GM12891 (cell line): ENCODE measurements at regions not wholly inside any gene's neighbourhood (a gene's known extent, or its start where the extent isn't known, plus 50 kb on each side); places are given as distances from the start of the nearest gene placed in this dataset.
"Not testable (repeated sequence)": the region's sequence is repeated elsewhere in the genome, so short reads cannot be mapped to it uniquely, and the experiment has no call there.

ENCODE experiments used
- DNase-seq: peaks from one replicate; pipeline ENCODE4 v3.0.0; 2011; ENCODE audit warnings: low spot score; ENCODE audit not compliant: insufficient read length
- FAIRE-seq: peaks from 2 replicates; lab custom pipeline; 2011; peaks lifted over from hg19 to GRCh38; lab: Jason Lieb, UNC
- PAX5 ChIP-seq: IDR thresholded peaks from 2 replicates; pipeline ENCODE4 v1.6.1; 2011; ENCODE audit warnings: low read length, moderate library complexity, mild to moderate bottlenecking; ENCODE audit not compliant: insufficient read depth, severe bottlenecking
- POLR2A ChIP-seq: IDR thresholded peaks from 2 replicates; pipeline ENCODE4 v1.6.1; 2011; ENCODE audit warnings: low read depth, low read length, control low read depth
- POLR2AphosphoS5 ChIP-seq: IDR thresholded peaks from 2 replicates; pipeline ENCODE4 v1.6.1; 2011; ENCODE audit warnings: low read depth, low read length, control low read depth
- POU2F2 ChIP-seq: IDR thresholded peaks from 2 replicates; pipeline ENCODE4 v1.6.1; 2011; ENCODE audit warnings: low read depth, mild to moderate bottlenecking, control low read depth, low read length, moderate library complexity
- SPI1 ChIP-seq: IDR thresholded peaks from 2 replicates; pipeline ENCODE4 v1.6.1; 2011; ENCODE audit warnings: low read depth, low read length, control low read depth
- TAF1 ChIP-seq: IDR thresholded peaks from 2 replicates; pipeline ENCODE4 v1.6.1; 2011; ENCODE audit warnings: low read depth, low read length, control low read depth

DNA sequence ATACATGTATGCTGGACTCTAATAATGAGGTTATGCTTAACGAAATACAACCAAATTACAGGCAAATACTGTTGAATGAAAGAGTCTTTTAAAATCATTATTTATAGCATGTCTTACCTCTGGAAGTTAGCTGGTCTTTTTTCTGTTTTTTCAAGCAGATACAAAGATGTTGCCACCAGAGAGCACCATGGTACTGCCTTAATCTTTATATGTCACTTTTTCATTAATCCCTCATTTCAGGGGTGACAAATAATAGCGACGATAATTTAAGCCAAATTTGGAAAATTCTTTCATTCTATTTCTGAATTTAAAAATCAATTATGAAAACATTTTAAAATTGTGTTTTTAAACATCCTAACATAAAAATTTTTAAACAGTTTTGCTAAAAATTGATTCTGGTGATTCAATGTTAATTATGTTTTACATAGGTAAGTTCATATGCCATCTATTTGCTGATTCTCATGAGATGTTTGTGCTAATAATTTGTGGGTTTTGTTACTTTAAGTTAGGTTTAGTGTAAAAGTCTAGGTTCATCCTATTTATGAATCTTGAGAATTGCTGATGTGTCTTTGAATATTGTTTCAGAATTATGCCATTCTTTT is 379.3 kb upstream of the SGCG start:
- no peak for TF ChIP-seq POLR2AphosphoS5
- TF ChIP-seq SPI1, result no peak
- no peak for TF ChIP-seq POLR2A
- no peak for TF ChIP-seq TAF1
- no peak for TF ChIP-seq POU2F2
- TF ChIP-seq PAX5, result no peak
- FAIRE-seq, result no peak
- no peak for DNase-seq

DNA sequence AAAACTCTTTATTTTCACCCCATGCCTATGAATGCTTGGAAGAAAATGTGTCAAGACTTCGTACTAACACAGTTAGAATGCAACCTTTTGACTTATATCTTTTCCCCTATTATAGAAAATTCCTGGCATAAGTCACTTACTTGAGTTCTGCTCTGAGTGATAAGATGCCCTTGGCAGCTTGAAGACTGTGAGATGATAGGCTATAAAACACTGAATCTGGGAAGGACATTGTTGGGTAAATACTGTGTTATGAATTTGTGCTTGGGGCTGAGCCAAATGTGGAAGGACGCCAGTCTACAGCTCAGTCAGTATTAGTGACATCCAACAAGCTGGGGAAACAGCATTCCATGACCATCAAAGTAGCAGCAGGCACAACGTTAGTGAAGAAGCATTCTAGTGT is 368.0 kb upstream of the SGCG start:
- DNase-seq (no peak), FAIRE-seq (no peak)
- TF ChIP-seq SPI1 (no peak), TAF1 (no peak), POLR2A (no peak), POU2F2 (no peak), PAX5 (no peak)

GRCh38 chr13:22813531-22814377 is 367.0 kb upstream of the SGCG start:
- not testable (repeated sequence) for FAIRE-seq, DNase-seq

- DNase-seq, FAIRE-seq: not testable (repeated sequence)
These were observed 366.3 kb upstream of the SGCG start for GRCh38 chr13:22814433-22814832.

DNA sequence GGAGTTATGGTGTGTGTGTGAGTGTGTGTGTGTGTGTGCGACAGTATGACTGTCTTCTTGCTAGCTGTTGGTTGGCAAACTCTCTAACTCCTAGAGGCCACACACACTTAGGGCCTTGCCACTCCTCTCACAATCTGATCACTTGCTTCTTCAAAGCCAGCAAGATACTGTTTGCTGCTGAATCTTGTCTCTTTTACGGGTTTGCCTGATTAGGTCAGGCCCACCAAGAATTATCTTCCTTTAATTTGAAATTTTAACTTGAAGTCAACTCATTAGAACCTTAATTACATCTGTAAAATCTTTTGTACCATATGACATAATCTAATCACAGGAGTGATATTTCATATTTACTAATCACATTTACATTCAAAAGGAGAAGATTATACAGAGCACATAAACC is 359.2 kb upstream of the SGCG start:
- FAIRE-seq, result no peak
- TF ChIP-seq POLR2AphosphoS5 (no peak), SPI1 (no peak), POLR2A (no peak), TAF1 (no peak), PAX5 (no peak), POU2F2 (no peak)
- no peak for DNase-seq

DNA sequence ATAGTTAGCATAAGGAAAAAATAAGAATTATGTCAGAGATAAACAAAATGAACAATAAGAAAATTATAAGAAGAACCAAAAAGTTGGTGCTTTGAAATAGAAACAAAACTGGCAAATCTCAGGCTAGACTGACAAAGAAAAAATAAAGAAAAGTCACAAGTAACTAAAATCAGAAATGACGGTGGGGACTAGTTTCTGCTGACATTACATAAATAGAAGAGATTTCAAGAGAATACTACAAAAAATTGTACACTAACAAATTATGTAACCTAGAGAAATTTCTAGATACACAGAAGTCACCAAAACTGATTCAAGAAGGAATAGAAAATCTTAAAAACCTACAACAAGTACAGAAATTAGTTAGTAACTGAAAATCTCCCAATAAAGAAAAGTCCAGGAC is 355.6 kb upstream of the SGCG start:
- TF ChIP-seq POLR2A (no peak), TAF1 (no peak), PAX5 (no peak), POU2F2 (no peak), POLR2AphosphoS5 (no peak), SPI1 (no peak)
- no peak for DNase-seq
- FAIRE-seq, result no peak

GRCh38 chr13:22828081-22828480 is 352.7 kb upstream of the SGCG start:
- no peak for TF ChIP-seq POLR2AphosphoS5
- no peak for TF ChIP-seq POU2F2
- no peak for TF ChIP-seq SPI1
- TF ChIP-seq PAX5, result no peak
- TF ChIP-seq TAF1, result no peak
- no peak for TF ChIP-seq POLR2A
- DNase-seq (no peak), FAIRE-seq (no peak)

- no peak for DNase-seq
- TF ChIP-seq POLR2AphosphoS5 (no peak), PAX5 (no peak), POLR2A (no peak), POU2F2 (no peak), TAF1 (no peak), SPI1 (no peak)
- FAIRE-seq, result no peak
These were observed 344.3 kb upstream of the SGCG start for GRCh38 chr13:22836475-22836874.

- DNase-seq, result no peak
- TF ChIP-seq POU2F2, result no peak
- TF ChIP-seq POLR2A, result no peak
- no peak for TF ChIP-seq POLR2AphosphoS5
- TF ChIP-seq TAF1, result no peak
- no peak for TF ChIP-seq SPI1
- no peak for TF ChIP-seq PAX5
- no peak for FAIRE-seq
These were observed 342.7 kb upstream of the SGCG start for GRCh38 chr13:22837980-22838647.

- FAIRE-seq (peak; percentile 16), DNase-seq (no peak)
- TF ChIP-seq SPI1 (peak; percentile 80), TAF1 (no peak)
These were observed 340.9 kb upstream of the SGCG start for GRCh38 chr13:22839603-22840530.
